GM12878 (cell line): ENCODE measurements at regions not wholly inside any gene's neighbourhood (a gene's known extent, or its start where the extent isn't known, plus 50 kb on each side); places are given as distances from the start of the nearest gene placed in this dataset.

Source experiments
- ATAC-seq: fragments of 200-7000 bp; cut with Tn5 transposase; 3 replicates; pipeline ENCODE4 v1.9.1; 2020; ENCODE audit warnings: mild to moderate bottlenecking, moderate library complexity
- BruUV-seq: library from RNA; stranded (reverse); fragments of 400-500 nt; replicated peaks from 2 replicates; lab custom pipeline; 2021; lab: Mats Ljungman, UMichigan
- CTCF ChIA-PET: fragments of 300-600 bp; sonication (Branson Sonifier 250); formaldehyde crosslinking; extraction: SDS; loops from one replicate; lab custom pipeline; 2021; ENCODE audit warnings: inconsistent platforms; lab: Yijun Ruan, JAX
- POLR2A ChIA-PET: fragments of 350-600 bp; formaldehyde crosslinking; extraction: SDS; loops from one replicate; lab custom pipeline; 2021; ENCODE audit warnings: inconsistent platforms; lab: Charles Lee
- RAD21 ChIA-PET: fragments of 300-600 bp; sonication (Branson Sonifier 250); formaldehyde crosslinking; loops from one replicate; lab custom pipeline; 2023; ENCODE audit warnings: antibody characterized with exemption; ENCODE audit not compliant: unreplicated experiment; lab: Charles Lee
- SMC1A ChIA-PET: fragments of 300-600 bp; sonication (Branson Sonifier 250); formaldehyde crosslinking; loops from one replicate; lab custom pipeline; 2023; ENCODE audit not compliant: unreplicated experiment, uncharacterized antibody; lab: Charles Lee
- DNase-seq: peaks from one replicate; pipeline ENCODE4 v3.0.0-alpha.2; 2011; ENCODE audit warnings: low read depth, low spot score
- FAIRE-seq: peaks from 3 replicates; lab custom pipeline; 2011; peaks lifted over from hg19 to GRCh38; lab: Jason Lieb, UNC
- H2AFZ ChIP-seq: 2 replicates; pipeline ENCODE4 v1.6.0; 2011; ENCODE audit warnings: low read depth, low read length, control low read depth; ENCODE audit not compliant: control insufficient read depth
- H3K27ac ChIP-seq: 2 replicates; pipeline ENCODE4 v1.5.1; 2011; ENCODE audit warnings: control low read depth; ENCODE audit not compliant: control insufficient read depth, insufficient read depth
- H3K27me3 ChIP-seq, 2 experiments: replicated peaks in 1 of 2; 2 replicates each; pipeline versions ENCODE4 v1.6.0 to v1.6.1; 2011; ENCODE audit warnings: low read length in 1 of 2; ENCODE audit not compliant: control insufficient read depth in 2 of 2, insufficient read depth in 2 of 2
- H3K36me3 ChIP-seq, 2 experiments: 2 replicates each; pipeline ENCODE4 v1.5.1; 2011; ENCODE audit warnings: low read length in 1 of 2; ENCODE audit not compliant: control insufficient read depth in 2 of 2, insufficient read depth in 2 of 2
- H3K4me1 ChIP-seq: 2 replicates; pipeline ENCODE4 v1.6.1; 2011; ENCODE audit warnings: mild to moderate bottlenecking, low read length, moderate library complexity, mixed read lengths; ENCODE audit not compliant: control insufficient read depth, insufficient read depth
- H3K4me2 ChIP-seq: 2 replicates; pipeline ENCODE4 v1.6.0; 2011; ENCODE audit warnings: control low read depth; ENCODE audit not compliant: control insufficient read depth, insufficient read depth
- H3K4me3 ChIP-seq: fragments of 200-600 bp; sonication (generic); 2 replicates; pipeline ENCODE4 v1.5.1; 2016
- H3K79me2 ChIP-seq: 2 replicates; pipeline ENCODE4 v1.6.0; 2011; ENCODE audit warnings: low read length; ENCODE audit not compliant: control insufficient read depth, insufficient read depth
- H3K9ac ChIP-seq: 2 replicates; pipeline ENCODE4 v1.8.0; 2011; ENCODE audit warnings: low read length, control low read depth, mixed read lengths; ENCODE audit not compliant: control insufficient read depth, insufficient read depth
- H3K9me3 ChIP-seq: replicated peaks from 3 replicates; pipeline ENCODE4 v1.5.1; 2011; ENCODE audit warnings: mild to moderate bottlenecking, low read length; ENCODE audit not compliant: control insufficient read depth, insufficient read depth
- H4K20me1 ChIP-seq: 2 replicates; pipeline ENCODE4 v1.6.0; 2011; ENCODE audit not compliant: control insufficient read depth, insufficient read depth
- BHLHE40 ChIP-seq, 2 experiments: fragments of 450-650 bp in 1 of 2; IDR thresholded peaks; 2 replicates each; pipeline ENCODE4 v1.6.1; 2011 to 2017; ENCODE audit warnings: low read depth in 2 of 2, borderline replicate concordance in 1 of 2, improper control_type of control experiment in 1 of 2, low read length in 1 of 2, mild to moderate bottlenecking in 1 of 2
- KDM1A ChIP-seq: fragments of 200-600 bp; sonication (generic); IDR thresholded peaks from 2 replicates; pipeline ENCODE4 v1.6.1; 2016; ENCODE audit warnings: borderline replicate concordance
- RAD21 ChIP-seq: IDR thresholded peaks from 2 replicates; pipeline ENCODE4 v1.6.1; 2011; ENCODE audit warnings: mild to moderate bottlenecking, low read depth, low read length, moderate library complexity; ENCODE audit not compliant: insufficient read depth
- TCF3 ChIP-seq: IDR thresholded peaks from 2 replicates; pipeline ENCODE4 v1.6.1; 2012; ENCODE audit warnings: low read depth, mild to moderate bottlenecking, low read length, borderline replicate concordance; ENCODE audit not compliant: insufficient read depth
- WGBS: methylation state at CpG from one replicate; pipeline ENCODE4 v1.1.6; 2016; ENCODE audit warnings: low lambda C conversion rate; ENCODE audit not compliant: insufficient replicate concordance, insufficient coverage; ENCODE audit errors: missing lambda C conversion rate; 5-methylcytosine and 5-hydroxymethylcytosine counted together
- in situ Hi-C: fragments of 300-500 bp; cut with MboI; formaldehyde crosslinking; loops from 9 replicates; pipeline ENCODE4 v1.14.3; 2018; ENCODE audit warnings: mixed read lengths
- intact Hi-C: fragments of 100-400 bp; cut with micrococcal nuclease; formaldehyde crosslinking; loops from one replicate; pipeline ENCODE4 v1.14.2; 2022; ENCODE audit not compliant: unreplicated experiment
- TF ChIP-seq, protein P1 (sequence below): fragments of 450-650 bp; conservative IDR thresholded peaks from 2 replicates; pipeline ENCODE4 v1.6.1; 2017; ENCODE audit warnings: mild to moderate bottlenecking, moderate library complexity
- TF ChIP-seq, protein P2 (sequence below): fragments of 150-350 bp; IDR thresholded peaks from 2 replicates; pipeline ENCODE4 v1.6.1; 2014; ENCODE audit warnings: mild to moderate bottlenecking, low read depth, low read length

- TF ChIP-seq, protein P1, sequence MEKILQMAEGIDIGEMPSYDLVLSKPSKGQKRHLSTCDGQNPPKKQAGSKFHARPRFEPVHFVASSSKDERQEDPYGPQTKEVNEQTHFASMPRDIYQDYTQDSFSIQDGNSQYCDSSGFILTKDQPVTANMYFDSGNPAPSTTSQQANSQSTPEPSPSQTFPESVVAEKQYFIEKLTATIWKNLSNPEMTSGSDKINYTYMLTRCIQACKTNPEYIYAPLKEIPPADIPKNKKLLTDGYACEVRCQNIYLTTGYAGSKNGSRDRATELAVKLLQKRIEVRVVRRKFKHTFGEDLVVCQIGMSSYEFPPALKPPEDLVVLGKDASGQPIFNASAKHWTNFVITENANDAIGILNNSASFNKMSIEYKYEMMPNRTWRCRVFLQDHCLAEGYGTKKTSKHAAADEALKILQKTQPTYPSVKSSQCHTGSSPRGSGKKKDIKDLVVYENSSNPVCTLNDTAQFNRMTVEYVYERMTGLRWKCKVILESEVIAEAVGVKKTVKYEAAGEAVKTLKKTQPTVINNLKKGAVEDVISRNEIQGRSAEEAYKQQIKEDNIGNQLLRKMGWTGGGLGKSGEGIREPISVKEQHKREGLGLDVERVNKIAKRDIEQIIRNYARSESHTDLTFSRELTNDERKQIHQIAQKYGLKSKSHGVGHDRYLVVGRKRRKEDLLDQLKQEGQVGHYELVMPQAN, result no peak
- peak; percentile 75 for TF ChIP-seq RAD21
Observed at GRCh38 chr1:115469703-115470476, 131.8 kb upstream of the NGF start (continued).

DNA sequence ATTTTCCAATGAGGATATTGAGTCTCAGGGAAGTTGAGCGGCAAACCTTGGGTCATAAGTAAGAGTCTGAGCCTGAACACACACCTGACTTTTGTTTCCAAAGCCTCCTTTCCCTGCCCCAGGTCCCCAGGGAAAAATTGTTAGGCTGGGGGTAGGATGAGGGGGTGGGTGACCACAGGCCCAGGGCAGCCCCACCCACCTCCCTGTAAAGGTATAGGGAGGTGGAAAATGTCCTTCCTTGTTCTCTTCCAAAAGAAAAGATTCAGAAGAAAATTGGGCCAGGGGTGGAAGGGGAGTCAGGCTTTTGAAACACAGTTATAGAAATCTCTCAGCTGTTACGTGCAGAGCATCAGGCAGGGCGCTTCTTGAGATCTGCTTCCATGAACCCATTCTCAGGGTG, 129.7 kb upstream of the NGF start:
- in situ Hi-C loops, result loop anchor here (5.0 kb wide), 1 partner anchor 330 kb away; no protein-coding TSS in a partner anchor
- ChIA-PET CTCF (interaction anchor here (2.2 to 3.7 kb wide), 2 partner anchors 328 to 329 kb away, joined by 8 to 55 read pairs; no protein-coding TSS in a partner anchor), RAD21 (no interaction called here), SMC1A (interaction anchor here (1.0 kb wide), 1 partner anchor 327 kb away, joined by 4 read pairs; no protein-coding TSS in a partner anchor), POLR2A (no interaction called here)
- Histone ChIP-seq H4K20me1 (no peaks in the 10 kb centered on the region), H3K79me2 (no peaks in the 10 kb centered on the region), H3K4me3 (no peak overlapping the region), H3K4me2 (no peak overlapping the region), H3K9ac (no peak overlapping the region), H3K9me3 (no peaks in the 10 kb centered on the region), H3K27me3 (no peaks in the 10 kb centered on the region; a peak in 1 of 4 replicates), H3K4me1 (no peaks in the 10 kb centered on the region), H3K36me3 (no peaks in the 10 kb centered on the region), H2AFZ (no peak overlapping the region), H3K27ac (no peak overlapping the region)
- WGBS, result 26% methylated on average over 3 of the region's 3 CpGs
- ATAC-seq, result no peak
- no peak for FAIRE-seq
- no peak for DNase-seq
- intact Hi-C loops, result loop anchor here (2.0 kb wide), 1 partner anchor 193 kb away; no protein-coding TSS in a partner anchor
- TF ChIP-seq TCF3 (no peak), BHLHE40 (IDR thresholded peaks at IDR 0.05; ENCODE audit: borderline replicate concordance in 1 of 2, low read depth in 2 of 2, low read length in 1 of 2) (no peak), KDM1A (no peak)
- TF ChIP-seq, protein P2, sequence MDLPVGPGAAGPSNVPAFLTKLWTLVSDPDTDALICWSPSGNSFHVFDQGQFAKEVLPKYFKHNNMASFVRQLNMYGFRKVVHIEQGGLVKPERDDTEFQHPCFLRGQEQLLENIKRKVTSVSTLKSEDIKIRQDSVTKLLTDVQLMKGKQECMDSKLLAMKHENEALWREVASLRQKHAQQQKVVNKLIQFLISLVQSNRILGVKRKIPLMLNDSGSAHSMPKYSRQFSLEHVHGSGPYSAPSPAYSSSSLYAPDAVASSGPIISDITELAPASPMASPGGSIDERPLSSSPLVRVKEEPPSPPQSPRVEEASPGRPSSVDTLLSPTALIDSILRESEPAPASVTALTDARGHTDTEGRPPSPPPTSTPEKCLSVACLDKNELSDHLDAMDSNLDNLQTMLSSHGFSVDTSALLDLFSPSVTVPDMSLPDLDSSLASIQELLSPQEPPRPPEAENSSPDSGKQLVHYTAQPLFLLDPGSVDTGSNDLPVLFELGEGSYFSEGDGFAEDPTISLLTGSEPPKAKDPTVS, result no peak
- no TSS peak for BruUV-seq
